Panc1 (cell line): ENCODE measurements at regions not wholly inside any gene's neighbourhood (a gene's known extent, or its start where the extent isn't known, plus 50 kb on each side); places are given as distances from the start of the nearest gene placed in this dataset.

Experiments used
- ATAC-seq: fragments of 200-7000 bp; cut with Tn5 transposase; 2 replicates; pipeline ENCODE4 v1.9.1; 2020; ENCODE audit warnings: mild to moderate bottlenecking, moderate library complexity
- BruUV-seq: library from RNA; stranded (reverse); fragments of 400-500 nt; replicated peaks from 2 replicates; lab custom pipeline; 2021; lab: Mats Ljungman, UMichigan
- CTCF ChIA-PET: fragments of 300-600 bp; sonication (Branson Sonifier 250); formaldehyde crosslinking; loops from one replicate; lab custom pipeline; 2022; ENCODE audit warnings: antibody characterized with exemption; lab: Charles Lee
- POLR2A ChIA-PET: fragments of 300-600 bp; sonication (Branson Sonifier 250); formaldehyde crosslinking; loops from one replicate; lab custom pipeline; 2022; ENCODE audit warnings: antibody characterized with exemption; lab: Charles Lee
- DNase-seq: peaks from one replicate; pipeline ENCODE4 v3.0.0-alpha.2; 2010; ENCODE audit warnings: low read depth, low spot score
- H3K27ac ChIP-seq: 2 replicates; pipeline ENCODE4 v1.5.1; 2011; ENCODE audit warnings: mild to moderate bottlenecking, low read length, inconsistent platforms
- H3K27me3 ChIP-seq: fragments of 200-500 bp; sonication (Bioruptor generic); 2 replicates; pipeline ENCODE4 v1.6.0; 2014; ENCODE audit warnings: low read length, inconsistent platforms; ENCODE audit not compliant: control insufficient read depth, insufficient read depth
- H3K36me3 ChIP-seq: fragments of 200-500 bp; sonication (Bioruptor generic); 2 replicates; pipeline ENCODE4 v1.5.1; 2014; ENCODE audit warnings: inconsistent platforms, mild to moderate bottlenecking, low read length, moderate library complexity; ENCODE audit not compliant: control insufficient read depth, insufficient read depth
- H3K4me1 ChIP-seq: 2 replicates; pipeline ENCODE4 v1.5.1; 2011; ENCODE audit warnings: inconsistent platforms, mild to moderate bottlenecking, low read length, moderate library complexity; ENCODE audit not compliant: control insufficient read depth, insufficient read depth
- H3K4me3 ChIP-seq, 2 experiments: 2 replicates each; pipeline ENCODE4 v1.5.1; 2011 to 2012; ENCODE audit warnings: low read depth in 2 of 2, low read length in 2 of 2, mild to moderate bottlenecking in 2 of 2, inconsistent platforms in 1 of 2, moderate library complexity in 1 of 2
- H3K9me3 ChIP-seq: fragments of 200-500 bp; sonication (Bioruptor generic); 2 replicates; pipeline ENCODE4 v1.5.1; 2014; ENCODE audit warnings: low read depth, mild to moderate bottlenecking, inconsistent platforms, low read length, moderate library complexity; ENCODE audit not compliant: control insufficient read depth, insufficient read depth
- CTCF ChIP-seq: fragments of 450-650 bp; IDR thresholded peaks from 2 replicates; pipeline ENCODE4 v1.5.1; 2017; ENCODE audit warnings: mild to moderate bottlenecking
- POLR2AphosphoS5 ChIP-seq: IDR thresholded peaks from 2 replicates; pipeline ENCODE4 v1.6.1; 2012; ENCODE audit warnings: mild to moderate bottlenecking, low read depth, low read length, moderate library complexity
- REST ChIP-seq, 2 experiments: IDR thresholded peaks; 2 replicates each; pipeline ENCODE4 v1.6.1; 2011 to 2012; ENCODE audit warnings: low read depth in 2 of 2, control low read depth in 1 of 2, low read length in 1 of 2, mild to moderate bottlenecking in 1 of 2, moderate library complexity in 1 of 2; ENCODE audit not compliant: insufficient read depth in 1 of 2
- SIN3A ChIP-seq: IDR thresholded peaks from 2 replicates; pipeline ENCODE4 v1.6.1; 2012; ENCODE audit warnings: low read depth, mild to moderate bottlenecking, low read length, moderate library complexity, borderline replicate concordance; ENCODE audit not compliant: insufficient read depth
- TCF7L2 ChIP-seq: IDR thresholded peaks from 2 replicates; pipeline ENCODE4 v1.6.1; 2011; ENCODE audit warnings: mild to moderate bottlenecking, low read depth, low read length, inconsistent platforms
- in situ Hi-C: cut with HindIII; loops from 2 replicates; pipeline ENCODE4 v1.10.0; 2016; ENCODE audit warnings: low sequenced_read_pairs, low pct_unique_long_range_greater_than_20kb
- intact Hi-C: fragments of 100-400 bp; cut with micrococcal nuclease; formaldehyde crosslinking; loops from one replicate; pipeline ENCODE4 v1.10.0; 2022; ENCODE audit not compliant: unreplicated experiment

DNA sequence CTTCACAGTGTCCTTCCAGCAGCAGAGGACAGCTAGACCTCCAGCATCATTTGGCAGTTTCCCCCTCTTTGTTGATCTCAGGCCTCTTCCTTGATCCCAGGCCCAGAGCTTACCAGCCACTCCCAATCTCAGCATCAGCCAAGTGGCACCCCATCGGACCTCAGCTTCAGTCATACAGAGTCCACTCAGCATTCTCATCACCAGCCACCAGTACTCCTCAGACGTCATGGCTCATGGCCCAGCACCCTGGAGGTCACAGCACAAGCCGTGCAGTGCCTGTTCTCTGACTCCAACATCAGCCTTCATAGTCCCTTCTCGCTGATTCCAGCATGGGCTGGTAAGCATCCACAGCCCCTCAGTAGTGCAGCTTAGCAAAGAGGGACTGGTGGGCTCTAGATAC lies 487.6 kb upstream of the DAB1 start:
- BruUV-seq = no TSS peak

GRCh38 chr1:57910782-57911181 lies 486.9 kb upstream of the DAB1 start:
- Histone ChIP-seq H3K27ac (no peak overlapping the region), H3K27me3 (no peaks in the 10 kb centered on the region), H3K36me3 (no peaks in the 10 kb centered on the region), H3K9me3 (no peaks in the 10 kb centered on the region), H3K4me3 (no peak overlapping the region), H3K4me1 (no peaks in the 10 kb centered on the region)
- ChIA-PET POLR2A (no interaction called here), CTCF (no interaction called here)
- DNase-seq (no peak), ATAC-seq (no peak)
- BruUV-seq = no TSS peak
- TF ChIP-seq TCF7L2 = no peak
- TF ChIP-seq POLR2AphosphoS5 = no peak
- TF ChIP-seq REST (IDR thresholded peaks at IDR 0.05; ENCODE audit: insufficient read depth in 1 of 2, low read depth in 2 of 2, low read length in 1 of 2) = no peak
- TF ChIP-seq CTCF = no peak
- TF ChIP-seq SIN3A = no peak
- in situ Hi-C loops = no loop called here
- intact Hi-C loops = no loop called here

More for the DNA sequence above, 487.6 kb upstream of the DAB1 start:
- CTCF ChIA-PET = no interaction called here
- Histone ChIP-seq H3K4me1 (no peaks in the 10 kb centered on the region), H3K4me3 (no peak overlapping the region), H3K27me3 (no peaks in the 10 kb centered on the region), H3K36me3 (no peaks in the 10 kb centered on the region), H3K9me3 (no peaks in the 10 kb centered on the region), H3K27ac (no peak overlapping the region)
- DNase-seq = no peak
- intact Hi-C loops = no loop called here
- in situ Hi-C loops = no loop called here
- POLR2A ChIA-PET = no interaction called here
- TF ChIP-seq CTCF (no peak), POLR2AphosphoS5 (no peak)
- ATAC-seq = no peak

GRCh38 chr1:57910305-57910704 lies 486.4 kb upstream of the DAB1 start:
- in situ Hi-C loops = no loop called here
- H3K27ac ChIP-seq = no peak overlapping the region
- no peak for TF ChIP-seq TCF7L2
- TF ChIP-seq POLR2AphosphoS5 = no peak
- no peak for TF ChIP-seq CTCF
- no peak for TF ChIP-seq REST (IDR thresholded peaks at IDR 0.05; ENCODE audit: insufficient read depth in 1 of 2, low read depth in 2 of 2, low read length in 1 of 2)
- TF ChIP-seq SIN3A = no peak
- DNase-seq = no peak
- no peaks in the 10 kb centered on the region for H3K9me3 ChIP-seq
- no peak overlapping the region for H3K4me3 ChIP-seq
- ChIA-PET POLR2A (no interaction called here), CTCF (no interaction called here)
- no peak for ATAC-seq
- no peaks in the 10 kb centered on the region for H3K27me3 ChIP-seq
- intact Hi-C loops = no loop called here
- BruUV-seq = no TSS peak
- no peaks in the 10 kb centered on the region for H3K36me3 ChIP-seq
- H3K4me1 ChIP-seq = no peaks in the 10 kb centered on the region
